Stomach (tissue), 8 donors: ENCODE measurements at regions not wholly inside any gene's neighbourhood (a gene's known extent, or its start where the extent isn't known, plus 50 kb on each side); places are given as distances from the start of the nearest gene placed in this dataset.

Experiments
- DNase-seq, 2 donors: peaks; one replicate each; pipeline versions ENCODE4 v3.0.0 to v3.0.0-alpha.2; 2013 to 2019
- H3K27ac ChIP-seq, 5 donors: fragments of 200-600 bp in 4 of 5; sonication (generic) in 4 of 5; one replicate each; pipeline ENCODE4 v1.5.1; 2013 to 2019; ENCODE audit warnings: mild to moderate bottlenecking in 1 of 5, moderate library complexity in 1 of 5
- H3K27me3 ChIP-seq, 3 donors: fragments of 200-600 bp; sonication (generic); one replicate each; pipeline ENCODE4 v1.5.1; 2017 to 2019; ENCODE audit warnings: mixed run types in 1 of 3
- H3K36me3 ChIP-seq, 4 donors: fragments of 200-600 bp; sonication (generic); 1 replicate in 3 of 4; 2 replicates in 1 of 4; pipeline ENCODE4 v1.5.1; 2016 to 2019
- H3K4me1 ChIP-seq, 4 donors: fragments of 200-600 bp; sonication (generic); one replicate each; pipeline ENCODE4 v1.5.1; 2016 to 2019
- H3K4me3 ChIP-seq, 4 donors: fragments of 200-600 bp; sonication (generic) in 3 of 4; one replicate each; pipeline ENCODE4 v1.5.1; 2016 to 2019; ENCODE audit warnings: mild to moderate bottlenecking in 1 of 4
- H3K9me3 ChIP-seq, 4 donors: fragments of 200-600 bp; sonication (generic); one replicate each; pipeline ENCODE4 v1.5.1; 2016 to 2019
- EP300 ChIP-seq: sonication (generic); formaldehyde crosslinking; IDR thresholded peaks from one replicate; pipeline ENCODE4 v1.6.1; 2017; ENCODE audit warnings: antibody characterized with exemption
- POLR2A ChIP-seq, 4 donors: fragments of 450-650 bp; IDR thresholded peaks; one replicate each; pipeline ENCODE4 v1.6.1; 2016; ENCODE audit warnings: antibody characterized with exemption in 4 of 4, control low read depth in 2 of 4, mild to moderate bottlenecking in 1 of 4, moderate library complexity in 1 of 4
- POLR2AphosphoS5 ChIP-seq, 3 donors: sonication (generic); formaldehyde crosslinking; IDR thresholded peaks; one replicate each; pipeline ENCODE4 v1.6.1; 2016; ENCODE audit warnings: antibody characterized with exemption in 3 of 3
- WGBS, 5 donors: extraction: QIAGEN DNeasy Blood & Tissue Kit in 3 of 5; methylation state at CpG; one replicate each; pipeline versions ENCODE4 v1.1.5 to v1.1.7; 2013 to 2018; 5-methylcytosine and 5-hydroxymethylcytosine counted together
- intact Hi-C: fragments of 100-400 bp; cut with DNase I; formaldehyde crosslinking; loops from one replicate; pipeline ENCODE4 v1.15.1; 2023; ENCODE audit warnings: low total_unique reads
- TF ChIP-seq, protein P1 (sequence below), 7 experiments: fragments of 450-650 bp in 4 of 7; fragments of 200-600 bp in 3 of 7; sonication (generic) in 3 of 7; IDR thresholded peaks; one replicate each; pipeline ENCODE4 v1.5.1; 2016 to 2019; ENCODE audit warnings: antibody characterized with exemption in 7 of 7, control low read depth in 2 of 7, mild to moderate bottlenecking in 1 of 7
- donor health status: healthy with polysubstance abuse.
- donor health status: Bipolar disorder and iron deficiency.
- donor health status: healthy.

DNA sequence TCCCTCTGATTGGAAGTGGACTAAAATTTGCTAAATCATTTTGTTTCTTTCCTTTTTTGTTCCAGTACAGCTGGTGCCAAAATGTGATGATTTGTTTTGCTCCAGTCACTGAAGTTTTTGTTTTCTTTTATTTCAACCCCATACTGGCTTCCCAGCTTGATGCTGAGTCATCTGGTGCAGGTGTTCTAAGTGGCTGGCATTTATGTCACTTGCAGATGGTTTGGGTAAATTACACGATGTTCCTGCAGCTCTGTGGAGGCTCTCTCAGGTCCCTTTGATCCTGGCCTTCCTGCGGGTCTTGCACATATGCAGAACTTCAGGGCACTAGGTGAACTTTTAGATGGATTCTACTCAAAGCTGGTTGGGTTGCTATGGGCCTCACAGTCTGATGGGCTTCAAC is 577.7 kb downstream of the HAO1 start:
- Histone ChIP-seq H3K4me1 (no peaks in the 10 kb centered on the region), H3K27ac (no peak overlapping the region), H3K27me3 (no peaks in the 10 kb centered on the region), H3K36me3 (no peaks in the 10 kb centered on the region), H3K9me3 (no peaks in the 10 kb centered on the region), H3K4me3 (no peak overlapping the region)
- whole genome bisulfite sequencing, 5 donors = 68 to 79% (median 73%) methylated on average over 2 of the region's 2 CpGs
- TF ChIP-seq, protein P1, sequence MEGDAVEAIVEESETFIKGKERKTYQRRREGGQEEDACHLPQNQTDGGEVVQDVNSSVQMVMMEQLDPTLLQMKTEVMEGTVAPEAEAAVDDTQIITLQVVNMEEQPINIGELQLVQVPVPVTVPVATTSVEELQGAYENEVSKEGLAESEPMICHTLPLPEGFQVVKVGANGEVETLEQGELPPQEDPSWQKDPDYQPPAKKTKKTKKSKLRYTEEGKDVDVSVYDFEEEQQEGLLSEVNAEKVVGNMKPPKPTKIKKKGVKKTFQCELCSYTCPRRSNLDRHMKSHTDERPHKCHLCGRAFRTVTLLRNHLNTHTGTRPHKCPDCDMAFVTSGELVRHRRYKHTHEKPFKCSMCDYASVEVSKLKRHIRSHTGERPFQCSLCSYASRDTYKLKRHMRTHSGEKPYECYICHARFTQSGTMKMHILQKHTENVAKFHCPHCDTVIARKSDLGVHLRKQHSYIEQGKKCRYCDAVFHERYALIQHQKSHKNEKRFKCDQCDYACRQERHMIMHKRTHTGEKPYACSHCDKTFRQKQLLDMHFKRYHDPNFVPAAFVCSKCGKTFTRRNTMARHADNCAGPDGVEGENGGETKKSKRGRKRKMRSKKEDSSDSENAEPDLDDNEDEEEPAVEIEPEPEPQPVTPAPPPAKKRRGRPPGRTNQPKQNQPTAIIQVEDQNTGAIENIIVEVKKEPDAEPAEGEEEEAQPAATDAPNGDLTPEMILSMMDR (IDR thresholded peaks at IDR 0.05) = no peak
- TF ChIP-seq POLR2AphosphoS5 (IDR thresholded peaks at IDR 0.05) (no peak), POLR2A (IDR thresholded peaks at IDR 0.05) (no peak), EP300 (no peak)
- intact Hi-C loops = no loop called here
- no peak for DNase-seq

DNA sequence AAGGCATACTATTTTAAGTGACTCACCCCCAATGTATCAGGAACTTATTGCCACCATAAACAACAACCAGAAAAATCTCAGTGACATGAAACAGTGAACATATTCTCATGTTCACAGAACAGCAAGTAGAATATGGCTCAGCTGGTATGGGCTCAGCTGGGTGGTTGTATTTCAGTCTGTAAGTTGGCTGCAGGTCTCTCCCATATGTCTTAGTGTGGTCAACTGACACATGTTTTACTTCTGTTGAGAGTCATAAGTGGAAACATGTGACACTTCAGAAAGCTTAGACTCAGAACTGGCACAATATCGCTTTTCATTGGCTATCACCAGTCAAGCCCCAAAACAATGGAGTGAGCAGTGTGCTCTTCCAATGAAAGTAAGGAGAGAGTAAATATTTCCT is 574.1 kb downstream of the HAO1 start:
- H3K27ac ChIP-seq = no peak overlapping the region
- no peak overlapping the region for H3K4me3 ChIP-seq
- no peaks in the 10 kb centered on the region for H3K4me1 ChIP-seq
- H3K36me3 ChIP-seq = no peaks in the 10 kb centered on the region
- intact Hi-C loops = no loop called here
- no peaks in the 10 kb centered on the region for H3K9me3 ChIP-seq
- no peak for DNase-seq
- no peaks in the 10 kb centered on the region for H3K27me3 ChIP-seq
- 90 to 100% (median 98%) methylated on average over 1 of the region's 1 CpG for WGBS, 5 donors
- TF ChIP-seq, protein P1 (IDR thresholded peaks at IDR 0.05) = no peak

DNA sequence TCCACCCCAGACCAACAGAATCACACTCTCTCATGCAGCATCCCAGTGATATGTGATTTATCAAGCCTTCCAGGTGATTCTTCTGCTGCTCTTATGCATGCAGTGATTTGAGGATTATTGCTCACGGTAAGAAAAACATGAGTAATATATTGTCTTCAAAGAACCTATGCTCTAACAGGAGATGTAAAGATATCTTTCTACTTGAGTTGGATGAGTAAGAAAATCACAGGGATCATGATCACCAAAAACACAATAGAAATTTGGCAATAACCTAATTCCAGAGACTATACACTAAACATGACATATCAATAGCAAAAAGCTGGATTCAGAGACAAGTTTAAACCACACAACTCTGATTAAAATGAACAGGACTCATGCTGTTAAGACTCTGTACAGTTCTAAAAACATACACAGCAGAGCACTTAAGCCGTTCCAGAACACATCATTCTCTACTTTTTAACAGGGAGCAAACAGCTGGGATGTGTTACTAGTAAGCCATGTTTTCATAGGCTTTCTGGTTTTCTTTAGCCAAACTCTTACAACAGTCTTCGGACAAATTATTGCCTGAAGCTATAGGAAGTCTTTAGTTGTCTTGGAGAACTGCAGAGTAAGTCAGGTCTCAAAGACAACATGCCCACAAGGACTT is 568.6 kb downstream of the HAO1 start:
- intact Hi-C loops = no loop called here

DNA sequence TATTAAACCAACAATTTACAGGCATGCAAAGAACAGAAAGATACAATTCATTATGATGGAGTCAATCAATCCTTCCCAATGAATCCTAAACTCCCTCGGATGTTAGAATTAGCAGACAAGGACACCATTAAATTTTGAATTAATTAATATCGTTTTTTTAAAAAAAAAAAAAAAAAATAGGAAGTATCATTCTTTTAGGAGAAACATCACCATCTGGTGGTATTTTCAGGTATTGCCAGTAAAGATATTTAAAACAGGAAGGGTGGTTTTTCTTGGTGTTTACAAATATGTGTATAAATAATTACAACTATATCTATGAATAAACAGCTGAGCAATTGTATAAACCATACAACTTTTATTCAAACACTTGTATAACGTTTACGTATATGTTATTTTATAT is 564.4 kb downstream of the HAO1 start:
- DNase-seq = peak in 1 of 2 donors; percentile 15
- Histone ChIP-seq H3K27me3 (no peaks in the 10 kb centered on the region), H3K4me3 (no peak overlapping the region), H3K4me1 (no peaks in the 10 kb centered on the region), H3K27ac (no peak overlapping the region), H3K9me3 (no peaks in the 10 kb centered on the region), H3K36me3 (no peaks in the 10 kb centered on the region)
- TF ChIP-seq, protein P1 (IDR thresholded peaks at IDR 0.05) = peak in 3 of 7 experiments; percentile 28 to 55 (median 49)
- TF ChIP-seq POLR2AphosphoS5 (IDR thresholded peaks at IDR 0.05) = no peak
- no peak for TF ChIP-seq EP300
- no peak for TF ChIP-seq POLR2A (IDR thresholded peaks at IDR 0.05)
- WGBS, 5 donors = 29 to 41% (median 36%) methylated on average over 4 of the region's 4 CpGs
- intact Hi-C loops = no loop called here

More for the DNA sequence above, 568.6 kb downstream of the HAO1 start:
- Histone ChIP-seq H3K36me3 (no peaks in the 10 kb centered on the region), H3K9me3 (no peaks in the 10 kb centered on the region), H3K4me1 (no peaks in the 10 kb centered on the region), H3K4me3 (no peak overlapping the region), H3K27ac (no peak overlapping the region), H3K27me3 (no peaks in the 10 kb centered on the region)
- 57 to 76% (median 63%) methylated on average over 3 of the region's 3 CpGs for WGBS, 5 donors
- no peak for TF ChIP-seq POLR2AphosphoS5 (IDR thresholded peaks at IDR 0.05)
- no peak for TF ChIP-seq EP300
- TF ChIP-seq, protein P1 (IDR thresholded peaks at IDR 0.05) = no peak
- TF ChIP-seq POLR2A (IDR thresholded peaks at IDR 0.05) = no peak
- peak in 1 of 2 donors; percentile 68 for DNase-seq
